Ishikawa (cell line): ENCODE measurements at regions not wholly inside any gene's neighbourhood (a gene's known extent, or its start where the extent isn't known, plus 50 kb on each side); places are given as distances from the start of the nearest gene placed in this dataset.

Experiments
- CEBPB ChIP-seq: IDR thresholded peaks from 2 replicates; pipeline ENCODE4 v1.6.1; 2012
- CREB1 ChIP-seq: IDR thresholded peaks from 2 replicates; pipeline ENCODE4 v1.6.1; 2012; ENCODE audit warnings: low read depth
- EGR1 ChIP-seq: IDR thresholded peaks from 2 replicates; pipeline ENCODE4 v1.6.1; 2012
- EP300 ChIP-seq: IDR thresholded peaks from 2 replicates; pipeline ENCODE4 v1.6.1; 2012; ENCODE audit warnings: borderline replicate concordance
- FOXM1 ChIP-seq: IDR thresholded peaks from 2 replicates; pipeline ENCODE4 v1.6.1; 2012; ENCODE audit warnings: low read depth, borderline replicate concordance
- MAX ChIP-seq: IDR thresholded peaks from 2 replicates; pipeline ENCODE4 v1.6.1; 2012
- NFIC ChIP-seq: IDR thresholded peaks from 2 replicates; pipeline ENCODE4 v1.6.1; 2012
- RAD21 ChIP-seq: IDR thresholded peaks from 2 replicates; pipeline ENCODE4 v1.6.1; 2012; ENCODE audit warnings: low read depth
- TAF1 ChIP-seq: IDR thresholded peaks from 2 replicates; pipeline ENCODE4 v1.6.1; 2012; ENCODE audit warnings: low read depth, mild to moderate bottlenecking
- TCF12 ChIP-seq: IDR thresholded peaks from 2 replicates; pipeline ENCODE4 v1.6.1; 2012; ENCODE audit warnings: low read depth
- TEAD4 ChIP-seq: IDR thresholded peaks from 2 replicates; pipeline ENCODE4 v1.6.1; 2012
- YY1 ChIP-seq: IDR thresholded peaks from 2 replicates; pipeline ENCODE4 v1.6.1; 2012; ENCODE audit warnings: low read depth
- ZBTB7A ChIP-seq: IDR thresholded peaks from 2 replicates; pipeline ENCODE4 v1.6.1; 2012; ENCODE audit warnings: low read depth
- TF ChIP-seq, protein P1 (sequence below): IDR thresholded peaks from 2 replicates; pipeline ENCODE4 v1.6.1; 2012
- TF ChIP-seq, protein P2 (sequence below): IDR thresholded peaks from 2 replicates; pipeline ENCODE4 v1.6.1; 2012; ENCODE audit warnings: low read depth, mild to moderate bottlenecking

GRCh38 chr2:59012234-59012633, 771.1 kb upstream of the FANCL start:
- TF ChIP-seq TEAD4 (no peak), CREB1 (no peak), RAD21 (no peak), TCF12 (no peak), FOXM1 (no peak), TAF1 (no peak), EGR1 (no peak), YY1 (no peak), EP300 (no peak), ZBTB7A (no peak), CEBPB (no peak), MAX (no peak), NFIC (no peak)
- TF ChIP-seq, protein P1, sequence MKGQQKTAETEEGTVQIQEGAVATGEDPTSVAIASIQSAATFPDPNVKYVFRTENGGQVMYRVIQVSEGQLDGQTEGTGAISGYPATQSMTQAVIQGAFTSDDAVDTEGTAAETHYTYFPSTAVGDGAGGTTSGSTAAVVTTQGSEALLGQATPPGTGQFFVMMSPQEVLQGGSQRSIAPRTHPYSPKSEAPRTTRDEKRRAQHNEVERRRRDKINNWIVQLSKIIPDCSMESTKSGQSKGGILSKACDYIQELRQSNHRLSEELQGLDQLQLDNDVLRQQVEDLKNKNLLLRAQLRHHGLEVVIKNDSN, result no peak
- TF ChIP-seq, protein P2, sequence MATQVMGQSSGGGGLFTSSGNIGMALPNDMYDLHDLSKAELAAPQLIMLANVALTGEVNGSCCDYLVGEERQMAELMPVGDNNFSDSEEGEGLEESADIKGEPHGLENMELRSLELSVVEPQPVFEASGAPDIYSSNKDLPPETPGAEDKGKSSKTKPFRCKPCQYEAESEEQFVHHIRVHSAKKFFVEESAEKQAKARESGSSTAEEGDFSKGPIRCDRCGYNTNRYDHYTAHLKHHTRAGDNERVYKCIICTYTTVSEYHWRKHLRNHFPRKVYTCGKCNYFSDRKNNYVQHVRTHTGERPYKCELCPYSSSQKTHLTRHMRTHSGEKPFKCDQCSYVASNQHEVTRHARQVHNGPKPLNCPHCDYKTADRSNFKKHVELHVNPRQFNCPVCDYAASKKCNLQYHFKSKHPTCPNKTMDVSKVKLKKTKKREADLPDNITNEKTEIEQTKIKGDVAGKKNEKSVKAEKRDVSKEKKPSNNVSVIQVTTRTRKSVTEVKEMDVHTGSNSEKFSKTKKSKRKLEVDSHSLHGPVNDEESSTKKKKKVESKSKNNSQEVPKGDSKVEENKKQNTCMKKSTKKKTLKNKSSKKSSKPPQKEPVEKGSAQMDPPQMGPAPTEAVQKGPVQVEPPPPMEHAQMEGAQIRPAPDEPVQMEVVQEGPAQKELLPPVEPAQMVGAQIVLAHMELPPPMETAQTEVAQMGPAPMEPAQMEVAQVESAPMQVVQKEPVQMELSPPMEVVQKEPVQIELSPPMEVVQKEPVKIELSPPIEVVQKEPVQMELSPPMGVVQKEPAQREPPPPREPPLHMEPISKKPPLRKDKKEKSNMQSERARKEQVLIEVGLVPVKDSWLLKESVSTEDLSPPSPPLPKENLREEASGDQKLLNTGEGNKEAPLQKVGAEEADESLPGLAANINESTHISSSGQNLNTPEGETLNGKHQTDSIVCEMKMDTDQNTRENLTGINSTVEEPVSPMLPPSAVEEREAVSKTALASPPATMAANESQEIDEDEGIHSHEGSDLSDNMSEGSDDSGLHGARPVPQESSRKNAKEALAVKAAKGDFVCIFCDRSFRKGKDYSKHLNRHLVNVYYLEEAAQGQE, result no peak

DNA sequence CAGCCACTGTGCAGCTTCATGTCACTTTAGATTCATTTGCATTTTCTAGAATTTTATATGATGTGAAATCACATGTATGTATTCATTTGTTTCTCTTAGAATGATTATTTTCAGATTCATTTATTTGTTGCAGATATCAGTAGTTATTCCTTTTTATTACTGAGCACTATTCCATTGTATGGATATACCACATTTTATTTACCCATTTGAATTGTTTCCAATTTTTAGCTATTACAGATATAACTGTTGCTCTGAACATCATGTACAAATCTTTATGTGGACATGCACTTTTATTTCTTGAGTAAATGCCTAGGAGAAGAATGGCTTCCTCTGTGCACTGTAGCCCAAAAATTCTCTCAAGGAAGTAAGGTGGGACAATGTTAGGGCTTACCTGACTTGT, 767.8 kb upstream of the FANCL start:
- TF ChIP-seq RAD21 (no peak), MAX (no peak), CREB1 (no peak), TAF1 (no peak), CEBPB (no peak), YY1 (no peak), EGR1 (no peak), NFIC (no peak), ZBTB7A (no peak), EP300 (no peak), TCF12 (no peak), TEAD4 (no peak), FOXM1 (no peak)
- TF ChIP-seq, protein P1, result no peak
- TF ChIP-seq, protein P2, result no peak

DNA sequence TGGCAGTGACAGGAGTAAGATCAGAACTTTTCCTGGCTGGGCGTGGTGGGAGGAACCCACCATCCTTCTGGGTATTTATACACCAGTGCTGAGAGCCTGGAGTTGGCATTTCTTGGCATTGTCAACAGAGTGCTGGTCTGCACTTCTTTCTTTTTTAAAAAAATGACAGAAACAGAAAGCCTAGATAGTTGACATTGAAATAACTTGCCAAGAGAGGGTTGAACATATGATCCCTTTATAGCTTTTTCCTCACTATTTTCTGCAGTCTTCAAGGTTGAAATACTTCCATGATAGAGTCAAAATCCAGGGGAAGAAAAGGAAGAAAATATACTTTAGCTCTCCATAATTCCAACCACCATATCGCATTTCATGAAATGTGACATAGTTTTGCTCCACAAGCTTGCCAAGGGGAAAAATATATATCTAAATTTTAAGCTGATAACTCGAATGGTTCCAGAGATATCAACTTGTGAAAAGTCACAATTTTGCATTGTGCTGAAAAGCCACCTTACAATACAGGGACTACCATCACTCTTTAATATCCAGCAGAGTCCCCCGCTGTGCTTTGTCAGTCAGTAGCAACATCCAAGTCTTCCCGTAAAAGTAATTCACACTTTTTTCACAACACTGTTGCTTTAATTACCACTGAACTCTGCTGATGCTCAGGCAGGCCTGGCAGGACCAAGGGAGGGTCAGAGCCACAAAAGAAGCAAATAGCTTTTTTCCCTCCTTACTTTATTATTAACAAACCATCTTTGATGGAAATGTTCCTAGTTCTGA, 764.9 kb upstream of the FANCL start:
- TF ChIP-seq CEBPB (no peak), ZBTB7A (no peak), EGR1 (no peak), FOXM1 (no peak), RAD21 (no peak), NFIC (no peak), EP300 (no peak), TAF1 (no peak), MAX (no peak), TEAD4 (no peak), YY1 (no peak)
- TF ChIP-seq, protein P1, result no peak

- no peak for TF ChIP-seq ZBTB7A
- TF ChIP-seq FOXM1, result no peak
- no peak for TF ChIP-seq CREB1
- TF ChIP-seq YY1, result no peak
- no peak for TF ChIP-seq CEBPB
- no peak for TF ChIP-seq TEAD4
- no peak for TF ChIP-seq TAF1
- no peak for TF ChIP-seq RAD21
- no peak for TF ChIP-seq TCF12
- TF ChIP-seq, protein P2, result no peak
- no peak for TF ChIP-seq EGR1
- TF ChIP-seq NFIC, result no peak
- no peak for TF ChIP-seq EP300
- no peak for TF ChIP-seq MAX
- TF ChIP-seq, protein P1, result no peak
These were observed 763.5 kb upstream of the FANCL start for GRCh38 chr2:59004621-59005020.
